GM21381 (cell line): ENCODE measurements at regions not wholly inside any gene's neighbourhood (a gene's known extent, or its start where the extent isn't known, plus 50 kb on each side); places are given as distances from the start of the nearest gene placed in this dataset.
A peak's percentile ranks its signal among the peaks of the same experiment; 100 is the strongest.
"Not testable (repeated sequence)": the region's sequence is repeated elsewhere in the genome, so short reads cannot be mapped to it uniquely, and the experiment has no call there.

Experiments used
- ATAC-seq: cut with Tn5 transposase; IDR thresholded peaks from one replicate; pipeline ENCODE4 v1.9.1; 2021; ENCODE audit warnings: mild to moderate bottlenecking, moderate library complexity; ENCODE audit not compliant: unreplicated experiment

DNA sequence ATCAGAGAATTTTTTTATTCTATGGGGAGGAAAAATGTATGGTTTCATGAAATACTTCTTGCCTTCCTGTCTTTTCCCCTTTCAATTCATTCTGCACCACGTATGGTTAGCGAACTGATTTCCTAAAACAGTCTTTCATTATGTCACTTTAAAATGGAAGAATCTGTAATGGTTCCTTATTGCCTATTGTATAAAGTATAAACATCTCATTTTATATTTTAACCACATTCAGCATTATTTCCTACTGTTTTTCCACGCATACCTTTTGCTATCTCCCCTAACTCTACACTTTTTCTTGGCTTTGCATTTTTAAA is 232.3 kb upstream of the B3GALT2 start:
- no peak for ATAC-seq

DNA sequence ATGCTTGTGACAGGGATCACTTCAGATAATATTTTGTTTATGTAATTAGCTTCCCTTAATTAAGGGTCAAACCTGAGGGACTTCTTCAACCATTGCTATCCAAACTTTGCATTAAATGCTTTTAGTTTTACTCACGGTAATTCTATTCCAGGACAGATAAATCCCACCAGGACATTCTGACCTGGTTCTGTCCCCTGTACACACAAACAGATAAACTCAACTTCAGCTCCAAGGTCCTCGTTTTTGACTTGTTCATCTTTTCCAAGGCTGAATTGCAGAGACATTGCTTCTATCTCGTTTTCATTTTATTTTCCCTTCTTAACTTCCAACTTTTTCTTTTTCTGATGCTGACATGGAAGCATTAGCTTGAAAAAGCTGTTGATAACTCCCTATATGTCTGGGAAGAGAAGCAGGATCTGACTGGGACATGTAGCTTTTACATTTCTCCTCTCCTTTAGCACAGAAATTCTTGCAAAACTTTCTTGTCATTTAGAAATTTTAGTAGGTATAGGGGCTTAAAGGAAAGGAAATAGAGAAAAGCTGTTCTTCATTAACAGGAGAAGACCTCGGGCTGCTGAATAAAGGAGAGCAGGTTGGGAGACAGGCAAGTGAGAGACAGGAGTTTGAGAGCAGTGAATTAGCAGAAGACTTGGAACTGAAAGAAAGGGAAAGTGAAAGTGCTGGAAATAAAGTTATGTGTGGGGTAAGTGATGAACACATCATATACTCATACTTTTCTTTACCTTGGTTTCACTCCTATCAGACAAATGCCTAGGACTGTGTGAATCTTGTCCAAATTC is 231.7 kb upstream of the B3GALT2 start:
- ATAC-seq, result peak; percentile 78

DNA sequence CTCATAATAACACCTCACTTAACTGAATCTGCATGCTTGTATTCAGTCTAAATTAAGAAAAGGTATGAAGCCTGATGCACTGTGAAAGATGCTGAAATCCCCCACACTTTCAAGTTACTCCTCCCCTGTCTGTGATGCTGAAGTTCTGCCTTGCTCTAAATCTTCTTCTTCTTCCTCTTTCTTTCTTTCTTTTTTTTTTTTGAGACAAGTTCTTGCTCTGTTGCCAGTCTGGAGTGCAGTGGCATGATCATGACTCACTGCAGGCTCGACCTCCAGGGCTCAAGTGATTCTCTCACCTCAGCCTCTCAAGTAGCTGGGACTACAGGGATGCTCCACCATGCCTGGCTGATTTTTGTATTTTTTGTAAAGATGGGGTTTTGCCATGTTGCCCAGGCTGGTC is 231.0 kb upstream of the B3GALT2 start:
- no peak for ATAC-seq

DNA sequence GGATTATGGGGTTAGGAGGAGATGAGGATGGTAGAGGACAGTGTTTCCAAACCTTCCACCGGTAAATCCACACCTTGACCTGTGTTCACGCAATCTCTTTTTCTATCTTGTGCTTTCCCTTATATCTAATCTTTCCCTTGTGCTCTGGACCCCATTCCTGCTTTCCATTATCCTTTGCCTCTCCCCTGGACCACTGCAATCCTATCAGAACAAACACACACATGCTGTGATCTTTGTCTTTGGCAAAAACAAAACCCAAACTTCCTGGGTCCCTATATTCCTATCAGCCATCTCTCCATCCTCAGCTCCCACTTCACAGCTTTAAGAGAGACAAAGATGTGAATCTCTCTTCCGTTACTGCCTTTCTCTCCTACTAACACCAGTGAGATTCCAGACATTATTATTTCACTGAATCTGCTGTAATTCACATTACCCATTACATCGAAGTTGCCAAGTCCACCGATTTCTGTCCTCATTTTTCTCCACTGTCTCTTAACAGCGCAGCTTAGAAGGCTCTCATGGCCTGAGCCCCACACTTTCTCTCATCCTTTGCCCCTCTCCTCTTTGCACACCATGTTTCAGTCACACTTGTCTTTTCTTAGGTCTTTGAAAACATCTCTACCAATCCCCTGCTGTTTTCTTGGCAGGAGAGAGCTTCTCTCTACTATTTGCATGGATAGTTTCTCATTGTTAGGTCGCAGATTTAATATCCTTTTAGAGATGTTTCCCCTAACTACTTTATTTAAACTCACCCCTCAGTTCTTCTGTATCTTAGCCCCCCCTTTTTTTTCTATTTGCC is 230.0 kb upstream of the B3GALT2 start:
- no peak for ATAC-seq

DNA sequence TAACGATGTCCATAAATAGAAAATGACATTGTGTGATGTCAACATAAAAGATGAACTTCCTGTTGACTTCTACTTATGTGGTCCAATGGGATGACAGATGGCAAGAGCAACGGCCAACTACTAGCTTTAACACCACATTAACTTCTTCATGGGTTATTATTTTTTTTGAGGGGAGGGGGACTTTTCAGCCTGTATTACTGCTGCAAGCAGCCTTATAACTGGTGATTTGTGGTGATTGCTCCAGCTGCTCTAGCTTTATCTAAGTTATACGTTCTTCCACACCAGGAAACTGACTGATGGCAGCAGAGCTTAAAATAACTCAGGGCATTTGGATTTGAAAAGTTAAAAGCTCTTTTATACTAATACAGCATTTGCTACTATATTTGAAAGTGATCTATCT is 228.8 kb upstream of the B3GALT2 start:
- no peak for ATAC-seq

DNA sequence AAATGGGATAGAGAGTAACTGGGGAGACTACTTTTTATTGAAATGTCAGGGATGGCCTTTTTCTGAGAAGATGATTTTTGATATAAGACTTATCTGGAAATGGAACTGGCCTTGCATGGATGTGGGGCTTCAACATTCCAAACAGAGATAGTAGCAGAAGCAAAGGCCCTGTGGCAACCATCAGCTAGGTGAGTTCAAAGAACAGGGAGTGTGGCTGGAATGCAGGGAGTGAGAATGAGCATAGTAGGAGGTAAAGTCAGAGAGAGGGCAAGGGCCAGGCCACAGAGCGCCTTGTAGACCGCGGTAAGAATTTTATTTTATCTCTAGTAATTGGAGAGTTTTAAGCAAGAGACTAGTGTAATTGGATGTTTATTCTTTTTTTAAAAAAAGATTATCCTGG is 227.0 kb upstream of the B3GALT2 start:
- no peak for ATAC-seq

DNA sequence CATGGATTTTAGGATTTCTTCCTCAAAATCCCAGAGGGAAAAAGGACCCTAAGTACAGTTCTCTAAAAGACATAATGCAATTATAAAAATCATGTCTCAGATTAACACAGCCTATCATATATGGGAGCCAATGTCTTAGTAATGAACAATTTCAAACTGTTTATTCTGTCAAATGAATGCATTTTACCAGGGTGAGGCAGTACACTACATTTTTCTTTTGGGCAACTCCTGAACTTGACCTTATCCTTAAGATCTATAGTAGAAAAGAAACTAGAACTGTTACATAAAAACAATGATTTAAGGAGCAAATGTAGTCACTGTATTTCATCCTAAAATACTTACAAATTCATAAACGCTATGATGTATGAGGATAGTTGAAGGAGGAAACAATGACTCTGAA is 226.3 kb upstream of the B3GALT2 start:
- ATAC-seq, result no peak

DNA sequence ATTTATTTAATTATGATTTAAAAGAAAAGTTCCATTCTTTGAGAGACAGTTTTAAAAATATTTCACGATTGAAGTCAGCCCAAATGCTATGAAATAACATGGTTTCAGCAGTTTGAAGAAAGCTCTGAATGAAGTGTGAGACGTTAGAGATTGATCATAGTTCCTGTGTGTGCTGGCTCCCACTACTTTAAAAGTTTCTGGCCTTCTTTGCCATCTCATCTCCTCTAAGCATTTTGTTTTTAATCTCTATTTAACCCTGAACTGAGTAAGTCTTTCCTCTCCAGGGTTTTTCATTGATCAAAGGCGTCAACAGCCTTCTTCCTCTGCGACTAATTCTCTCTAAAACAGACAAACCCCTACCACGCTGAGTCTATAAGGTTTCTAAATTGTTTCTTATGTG is 225.3 kb upstream of the B3GALT2 start:
- ATAC-seq, result no peak

DNA sequence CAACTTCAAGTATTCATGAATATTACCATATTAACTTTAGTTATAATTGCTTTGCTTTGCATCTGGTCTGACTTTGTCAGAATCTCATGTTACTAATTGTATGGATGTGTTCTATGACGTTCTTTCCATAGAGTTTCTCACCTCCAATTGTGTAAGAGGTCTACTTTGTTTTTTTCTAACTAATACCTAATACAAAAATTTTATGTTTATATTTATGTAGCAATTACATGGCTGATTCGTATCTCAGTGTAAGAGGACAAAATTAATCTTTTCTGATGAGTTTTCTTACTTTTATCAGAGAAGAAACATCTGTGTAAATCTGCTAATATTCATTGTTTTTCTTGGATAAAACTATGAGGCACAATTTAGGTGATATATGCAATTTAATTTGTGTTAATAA is 224.8 kb upstream of the B3GALT2 start:
- ATAC-seq, result no peak

DNA sequence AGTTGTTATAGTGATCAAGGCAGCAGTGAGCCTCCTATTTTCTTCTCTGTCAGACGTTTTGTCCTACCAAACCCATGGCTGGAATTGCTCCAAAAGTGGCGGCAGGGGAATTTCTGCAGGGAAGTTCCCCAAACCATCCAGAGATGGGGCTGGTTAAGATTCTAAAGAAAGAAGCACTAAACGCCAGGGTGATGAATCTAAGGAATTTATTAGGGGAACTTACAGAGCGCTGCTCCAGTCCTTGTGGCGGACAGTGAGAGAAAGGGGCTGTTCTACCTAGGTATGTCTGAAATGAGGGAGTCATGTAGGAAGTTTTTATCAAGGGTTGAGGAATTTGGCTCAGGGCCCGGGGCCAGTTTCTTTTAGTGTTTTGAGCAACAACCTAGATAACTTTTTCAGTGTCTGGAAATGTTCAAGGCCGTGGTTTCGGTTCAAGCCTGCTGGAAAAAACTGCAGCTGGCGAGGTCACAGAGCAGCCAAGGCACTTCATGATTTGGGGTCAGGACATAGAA is 222.4 kb upstream of the B3GALT2 start:
- no peak for ATAC-seq

DNA sequence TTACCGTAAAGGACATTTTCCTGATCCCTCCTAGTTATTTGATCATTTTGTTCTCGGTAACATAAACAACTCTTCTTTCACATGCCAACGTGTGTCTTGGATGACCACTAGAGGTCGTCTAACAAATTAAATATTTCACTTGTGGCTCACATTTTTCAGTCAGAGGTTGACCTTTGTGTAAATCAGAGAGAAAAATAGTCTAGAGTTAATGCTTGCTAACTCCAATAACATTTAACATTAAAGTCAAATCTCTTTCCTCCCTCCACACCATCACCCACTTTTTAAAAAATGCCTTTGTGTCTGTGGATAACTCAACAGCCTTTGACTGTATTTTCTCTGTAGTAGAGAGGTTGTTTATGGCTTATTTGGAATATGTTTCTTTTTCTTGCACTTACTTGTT is 220.5 kb upstream of the B3GALT2 start:
- ATAC-seq, result peak; percentile 73

DNA sequence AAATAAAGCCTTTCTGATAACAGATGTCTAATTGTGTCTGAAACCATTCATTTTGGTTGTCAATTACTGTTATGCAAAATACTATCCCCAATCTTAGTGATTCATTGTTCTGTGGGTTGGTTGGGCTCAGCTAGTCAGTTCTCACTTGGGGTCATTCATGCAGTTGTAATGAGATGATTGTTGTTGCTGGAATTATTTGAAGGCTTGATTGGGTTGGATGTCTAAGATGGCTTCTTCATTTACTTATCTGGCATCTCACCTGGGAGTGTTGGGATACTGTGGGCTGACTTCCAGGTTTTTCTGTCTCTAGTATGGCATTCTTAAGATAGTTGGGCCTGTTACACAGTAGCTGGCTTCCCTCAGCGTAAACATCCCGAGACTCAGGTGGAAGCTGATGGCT is 217.8 kb upstream of the B3GALT2 start:
- ATAC-seq, result no peak

DNA sequence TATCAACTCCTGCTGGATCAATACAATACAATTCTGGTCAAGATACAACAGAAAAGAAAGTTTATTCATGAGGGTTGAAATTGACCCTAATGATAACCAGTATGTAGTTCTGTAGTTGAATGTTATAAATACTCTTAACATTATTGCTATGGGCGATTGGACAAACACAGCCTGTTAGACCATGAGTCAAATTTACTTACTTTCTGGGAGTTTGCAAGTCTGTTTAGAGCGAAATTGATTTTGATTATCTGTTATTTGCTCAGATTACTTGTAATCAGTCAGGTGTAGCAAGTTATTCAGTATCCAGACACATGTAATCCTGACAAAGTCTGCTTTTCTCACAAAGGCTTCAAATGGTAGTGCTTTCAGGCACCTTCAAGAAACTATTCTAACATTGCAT is 216.6 kb upstream of the B3GALT2 start:
- ATAC-seq, result no peak

DNA sequence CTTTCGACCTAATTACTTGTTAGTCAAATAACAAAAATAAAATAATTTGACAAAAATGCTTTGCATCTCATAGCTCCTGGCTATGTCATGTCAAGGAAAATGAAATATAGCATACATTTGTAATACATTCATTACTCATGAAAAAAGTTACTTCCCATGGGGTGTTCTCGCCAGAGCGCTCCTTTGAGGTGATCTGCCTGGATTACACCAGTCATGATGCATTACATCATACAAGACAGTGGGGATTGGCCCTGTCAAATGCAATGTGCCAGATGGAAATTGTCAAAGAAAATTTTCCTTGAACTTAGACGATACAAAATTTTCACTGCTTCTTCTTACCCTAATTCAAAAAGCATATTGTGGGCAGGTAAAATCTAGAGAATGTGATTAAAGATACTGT is 215.6 kb upstream of the B3GALT2 start:
- no peak for ATAC-seq

DNA sequence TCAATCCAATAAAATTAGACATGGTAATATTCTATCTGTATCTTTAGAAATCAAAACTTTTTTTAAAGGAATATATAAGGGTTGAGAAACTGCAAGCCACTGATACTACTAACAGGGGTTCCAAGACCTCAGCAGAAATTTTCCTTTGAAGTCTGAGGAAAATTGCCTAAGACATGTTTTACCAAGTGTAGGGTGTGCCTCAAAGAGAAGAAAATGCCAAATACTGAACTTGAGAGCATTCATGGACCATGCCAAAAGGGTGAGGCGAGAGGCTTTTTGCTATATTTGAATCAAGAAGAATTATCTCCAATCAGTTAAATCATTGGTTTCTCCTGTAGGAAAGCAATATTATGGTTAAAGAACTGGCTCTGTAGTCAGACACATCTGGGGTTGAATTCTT is 207.9 kb upstream of the B3GALT2 start:
- no peak for ATAC-seq

DNA sequence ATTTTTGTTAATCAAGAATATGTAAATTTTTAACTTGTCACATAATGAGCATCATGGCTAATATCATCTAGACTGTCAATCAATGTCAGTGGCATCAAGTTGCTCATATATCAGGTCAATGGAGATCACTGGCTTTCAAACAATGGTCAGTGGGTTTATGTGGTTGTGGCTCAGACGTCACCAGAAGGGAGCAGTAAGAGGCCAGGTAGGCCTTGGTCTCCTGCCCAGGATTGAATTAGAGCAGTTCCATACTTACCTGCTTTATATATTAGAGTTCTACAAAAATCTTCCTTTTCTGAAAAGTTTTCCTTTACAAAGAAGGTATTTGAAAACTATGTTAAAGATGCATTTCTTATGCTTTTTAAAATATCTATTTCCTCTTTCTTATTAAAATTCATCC is 206.3 kb upstream of the B3GALT2 start:
- no peak for ATAC-seq

DNA sequence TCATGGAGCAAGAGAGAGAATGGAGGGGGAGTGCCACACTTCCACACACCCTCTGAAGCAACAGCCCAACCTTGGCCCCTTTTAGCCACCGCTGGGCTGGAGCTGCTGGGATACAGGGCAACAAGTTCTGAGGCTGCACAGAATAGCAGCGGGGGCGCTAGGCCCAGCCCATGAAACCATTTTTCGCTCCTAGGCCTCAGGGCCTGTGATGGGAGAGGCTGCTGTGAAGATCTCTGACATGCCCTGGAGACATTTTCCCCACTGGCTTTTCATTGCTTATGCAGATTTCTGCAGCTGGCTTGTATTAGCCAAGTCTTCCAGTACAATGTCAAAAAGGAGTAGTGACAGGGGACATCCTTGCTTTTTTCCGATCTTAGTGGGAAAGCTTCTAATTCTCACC is 202.3 kb upstream of the B3GALT2 start:
- ATAC-seq, result no peak

DNA sequence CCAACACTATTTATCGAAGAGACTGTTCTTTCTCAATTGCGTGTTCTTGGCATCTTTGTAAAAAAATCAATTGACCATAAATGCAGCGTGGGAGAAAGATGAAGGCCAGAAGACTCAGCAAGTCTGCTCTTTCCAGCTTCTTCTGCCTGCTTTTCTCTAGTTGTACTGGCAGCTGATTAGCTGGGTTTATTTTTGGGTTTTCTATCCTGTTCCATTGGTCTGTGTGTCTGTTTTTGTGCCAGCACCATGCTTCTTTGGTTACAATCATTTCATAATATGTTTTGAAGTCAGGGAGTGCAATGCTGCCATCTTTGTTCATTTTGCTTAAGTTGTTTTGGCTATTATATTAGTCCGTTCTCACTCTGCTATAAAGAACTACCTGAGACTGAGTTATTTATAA is 201.8 kb upstream of the B3GALT2 start:
- no peak for ATAC-seq

DNA sequence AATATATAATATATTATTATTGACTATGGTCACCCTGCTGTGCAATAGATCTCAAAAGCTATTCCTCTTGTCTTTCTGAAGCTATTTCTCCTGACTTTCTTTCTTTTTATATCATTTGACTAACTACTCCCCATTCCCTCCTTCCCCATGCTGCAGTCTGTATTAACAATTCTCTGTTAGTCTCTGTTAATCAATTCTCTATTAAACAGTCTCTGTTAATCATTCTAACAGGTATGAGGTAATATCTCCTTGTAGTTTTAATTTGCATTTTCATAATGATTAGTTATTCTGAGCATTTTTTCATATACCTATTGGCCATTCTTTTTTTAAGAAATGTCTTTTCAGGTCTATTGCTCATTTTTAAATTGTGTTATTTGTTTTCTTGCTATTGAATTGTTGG is 201.0 kb upstream of the B3GALT2 start:
- ATAC-seq, result no peak

DNA sequence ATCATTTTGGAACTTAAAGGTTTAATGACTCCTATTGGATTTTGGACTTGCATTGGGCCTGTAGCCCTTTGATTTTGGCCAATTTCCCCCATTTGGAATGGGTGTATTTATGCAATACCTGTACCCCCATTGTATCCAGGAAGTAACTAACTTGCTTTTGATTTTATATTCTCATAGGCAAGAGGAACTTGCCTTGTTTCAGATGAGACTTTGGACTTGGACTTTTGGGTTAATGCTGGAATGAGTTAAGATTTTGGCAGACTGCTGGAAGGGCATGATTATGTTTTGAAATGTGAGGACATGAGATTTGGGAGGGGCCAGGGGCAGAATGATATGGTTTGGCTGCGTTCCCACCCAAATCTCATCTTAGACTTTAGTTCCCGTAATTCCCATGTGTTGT is 192.0 kb upstream of the B3GALT2 start:
- ATAC-seq, result not testable (repeated sequence)

DNA sequence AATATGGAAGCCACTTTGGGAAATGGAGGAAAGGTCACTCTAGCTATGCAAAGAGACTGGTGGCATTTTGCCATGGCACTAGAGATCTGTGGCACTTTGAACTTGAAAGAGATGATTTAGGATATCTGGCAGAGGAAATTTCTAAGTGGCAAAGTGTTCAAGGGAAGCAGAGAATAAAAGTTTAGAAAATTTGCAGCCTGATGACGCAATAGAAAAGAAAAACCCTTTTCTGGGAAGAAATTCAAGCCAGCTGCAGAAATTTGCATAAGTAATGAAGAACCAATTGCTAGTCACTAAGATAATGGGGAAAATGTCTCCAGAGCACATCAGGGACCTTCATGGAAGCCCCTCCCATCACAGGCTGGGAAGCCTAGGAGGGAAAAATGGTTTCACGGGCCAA is 191.1 kb upstream of the B3GALT2 start:
- no peak for ATAC-seq

DNA sequence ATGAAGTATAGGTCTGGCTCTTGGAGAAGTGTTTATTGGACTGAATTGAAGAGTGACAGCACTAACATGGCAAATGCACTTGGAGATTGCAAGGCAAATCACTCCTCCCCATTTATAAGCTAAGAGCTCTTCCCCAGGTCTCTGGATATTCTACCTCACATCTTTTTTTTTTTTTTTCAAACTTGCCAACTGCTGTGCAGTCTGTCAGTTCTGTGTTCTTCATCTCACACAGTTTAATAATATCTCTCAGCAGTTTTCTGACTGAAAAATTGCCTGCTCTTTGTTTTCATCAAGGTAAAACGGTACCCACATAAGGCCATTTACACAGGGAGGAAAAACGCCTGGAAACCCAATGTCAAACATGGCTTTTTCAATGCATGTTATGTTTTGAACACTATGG is 186.1 kb upstream of the B3GALT2 start:
- no peak for ATAC-seq
